ENCODE measurements at regions not wholly inside any gene's neighbourhood (a gene's known extent, or its start where the extent isn't known, plus 50 kb on each side); places are given as distances from the start of the nearest gene placed in this dataset.

GRCh38 chr12:27185234-27186021 is 58.7 kb upstream of the STK38L start:
- Histone ChIP-seq H3K9me2 (replicated peaks; ENCODE audit: control insufficient read depth, low read length) (no peaks in the 10 kb centered on the region), H3K27ac (ENCODE audit: low read depth, low read length) (no peak overlapping the region), H3K4me1 (ENCODE audit: control insufficient read depth, low read length) (no peaks in the 10 kb centered on the region), H3K4me2 (ENCODE audit: low read length) (no peak overlapping the region), H3F3A (ENCODE audit: control insufficient read depth, insufficient read depth) (no peaks in the 10 kb centered on the region), H3K9me3 (ENCODE audit: control insufficient read depth, insufficient read depth, low read length) (no peaks in the 10 kb centered on the region), H3K4me3 (ENCODE audit: low read length) (no peak overlapping the region), H3K79me2 (ENCODE audit: control insufficient read depth, low read length) (no peaks in the 10 kb centered on the region), H3K27me3 (ENCODE audit: control insufficient read depth, low read length) (no peaks in the 10 kb centered on the region), H3K36me3 (ENCODE audit: control insufficient read depth, low read length) (no peaks in the 10 kb centered on the region), H4K20me1 (ENCODE audit: control insufficient read depth, insufficient read depth, low read depth, low read length) (no peaks in the 10 kb centered on the region)
- TF ChIP-seq EZH2phosphoT487 (IDR thresholded peaks at IDR 0.05; ENCODE audit: borderline replicate concordance, low read length) (no peak), CTCF (IDR thresholded peaks at IDR 0.05; ENCODE audit: low read depth, low read length, poor library complexity, severe bottlenecking) (no peak)

GRCh38 chr12:27186022-27186839 is 57.9 kb upstream of the STK38L start:
- Histone ChIP-seq H3K4me3 (ENCODE audit: low read length) (no peak overlapping the region), H4K20me1 (ENCODE audit: control insufficient read depth, insufficient read depth, low read depth, low read length) (no peaks in the 10 kb centered on the region), H3K27me3 (ENCODE audit: control insufficient read depth, low read length) (no peaks in the 10 kb centered on the region), H3K9me3 (ENCODE audit: control insufficient read depth, insufficient read depth, low read length) (no peaks in the 10 kb centered on the region), H3K27ac (ENCODE audit: low read depth, low read length) (no peak overlapping the region), H3K4me1 (ENCODE audit: control insufficient read depth, low read length) (no peaks in the 10 kb centered on the region), H3K9me2 (replicated peaks; ENCODE audit: control insufficient read depth, low read length) (no peaks in the 10 kb centered on the region), H3K79me2 (ENCODE audit: control insufficient read depth, low read length) (no peaks in the 10 kb centered on the region), H3K36me3 (ENCODE audit: control insufficient read depth, low read length) (no peaks in the 10 kb centered on the region), H3F3A (ENCODE audit: control insufficient read depth, insufficient read depth) (no peaks in the 10 kb centered on the region), H3K4me2 (ENCODE audit: low read length) (no peak overlapping the region)
- TF ChIP-seq EZH2phosphoT487 (IDR thresholded peaks at IDR 0.05; ENCODE audit: borderline replicate concordance, low read length) (no peak), CTCF (IDR thresholded peaks at IDR 0.05; ENCODE audit: low read depth, low read length, poor library complexity, severe bottlenecking) (no peak)

GRCh38 chr12:27187697-27188096 is 56.4 kb upstream of the STK38L start:
- no peaks in the 10 kb centered on the region for H3K9me3 ChIP-seq (ENCODE audit: control insufficient read depth, insufficient read depth, low read length)
- no peaks in the 10 kb centered on the region for H3K4me1 ChIP-seq (ENCODE audit: control insufficient read depth, low read length)
- no peaks in the 10 kb centered on the region for H3K9me2 ChIP-seq (replicated peaks; ENCODE audit: control insufficient read depth, low read length)

More at GRCh38 chr12:27187697-27188096, 56.4 kb upstream of the STK38L start:
- no peaks in the 10 kb centered on the region for H3K36me3 ChIP-seq (ENCODE audit: control insufficient read depth, low read length)
- H4K20me1 ChIP-seq (ENCODE audit: control insufficient read depth, insufficient read depth, low read depth, low read length): no peaks in the 10 kb centered on the region
- no peaks in the 10 kb centered on the region for H3K79me2 ChIP-seq (ENCODE audit: control insufficient read depth, low read length)
- no peaks in the 10 kb centered on the region for H3F3A ChIP-seq (ENCODE audit: control insufficient read depth, insufficient read depth)
- H3K4me3 ChIP-seq (ENCODE audit: low read length): no peak overlapping the region
- TF ChIP-seq CTCF (IDR thresholded peaks at IDR 0.05; ENCODE audit: low read depth, low read length, poor library complexity, severe bottlenecking): no peak
- no peak for TF ChIP-seq EZH2phosphoT487 (IDR thresholded peaks at IDR 0.05; ENCODE audit: borderline replicate concordance, low read length)
- H3K4me2 ChIP-seq (ENCODE audit: low read length): no peak overlapping the region
- H3K27ac ChIP-seq (ENCODE audit: low read depth, low read length): no peak overlapping the region
- no peaks in the 10 kb centered on the region for H3K27me3 ChIP-seq (ENCODE audit: control insufficient read depth, low read length)
